SK-N-SH treated with all-trans-retinoic acid at 6 μM for 48 hours (cell line): ENCODE measurements at regions not wholly inside any gene's neighbourhood (a gene's known extent, or its start where the extent isn't known, plus 50 kb on each side); places are given as distances from the start of the nearest gene placed in this dataset.

Source experiments
- PATZ1 ChIP-seq: fragments of 250-450 bp; sonication (Bioruptor Pico); IDR thresholded peaks from 2 replicates; pipeline ENCODE4 v1.8.0; 2020; ENCODE audit warnings: mild to moderate bottlenecking, moderate library complexity, borderline replicate concordance
- RARB ChIP-seq: fragments of 250-450 bp; sonication (Bioruptor Pico); IDR thresholded peaks from 2 replicates; pipeline ENCODE4 v1.8.0; 2021; ENCODE audit warnings: mild to moderate bottlenecking, moderate library complexity
- TSHZ2 ChIP-seq: fragments of 250-450 bp; sonication (Bioruptor Pico); IDR thresholded peaks from 2 replicates; pipeline ENCODE4 v1.5.0; 2020; ENCODE audit warnings: mild to moderate bottlenecking, moderate library complexity

- TF ChIP-seq TSHZ2 (no peak), RARB (CRISPR knock-in tag) (no peak), PATZ1 (no peak)
Observed at GRCh38 chr6:85275338-85275985, 174.4 kb upstream of the NT5E start.
